Left renal pelvis (tissue), 4 donors: ENCODE measurements at regions not wholly inside any gene's neighbourhood (a gene's known extent, or its start where the extent isn't known, plus 50 kb on each side); places are given as distances from the start of the nearest gene placed in this dataset.
"Not testable (repeated sequence)": the region's sequence is repeated elsewhere in the genome, so short reads cannot be mapped to it uniquely, and the experiment has no call there.

Experiments
- DNase-seq, 4 donors: peaks; one replicate each; pipeline ENCODE4 v3.0.0-alpha.2; 2013; ENCODE audit warnings: low read depth in 4 of 4, low spot score in 3 of 4

- DNase-seq, result no peak
These were observed 121.8 kb downstream of the TENT5A start for GRCh38 chr6:81630719-81631118.

- DNase-seq, result no peak
These were observed 127.3 kb downstream of the TENT5A start for GRCh38 chr6:81625216-81625615.

GRCh38 chr6:81624453-81624852 lies 128.0 kb downstream of the TENT5A start:
- DNase-seq, result no peak

GRCh38 chr6:81623106-81623759 lies 129.2 kb downstream of the TENT5A start:
- no peak for DNase-seq

GRCh38 chr6:81621816-81622395 lies 130.6 kb downstream of the TENT5A start:
- DNase-seq, result no peak

- DNase-seq, result no peak
These were observed 138.2 kb downstream of the TENT5A start for GRCh38 chr6:81614292-81614691.

- DNase-seq, result no peak
These were observed 138.9 kb downstream of the TENT5A start for GRCh38 chr6:81613606-81614005.

GRCh38 chr6:81612136-81612535 lies 140.3 kb downstream of the TENT5A start:
- DNase-seq, result no peak

GRCh38 chr6:81609736-81610135 lies 142.7 kb downstream of the TENT5A start:
- no peak for DNase-seq

- DNase-seq, result no peak
These were observed 143.7 kb downstream of the TENT5A start for GRCh38 chr6:81608776-81609175.

GRCh38 chr6:81606965-81607381 lies 145.5 kb downstream of the TENT5A start:
- no peak for DNase-seq

GRCh38 chr6:81605526-81605925 lies 147.0 kb downstream of the TENT5A start:
- no peak for DNase-seq

- no peak for DNase-seq
These were observed 150.6 kb downstream of the TENT5A start for GRCh38 chr6:81601918-81602317.

- DNase-seq, result not testable (repeated sequence)
These were observed 152.0 kb downstream of the TENT5A start for GRCh38 chr6:81600488-81600887.

GRCh38 chr6:81594501-81594900 lies 158.0 kb downstream of the TENT5A start:
- no peak for DNase-seq

- DNase-seq, result no peak
These were observed 162.2 kb downstream of the TENT5A start for GRCh38 chr6:81590314-81590691.

- no peak for DNase-seq
These were observed 162.8 kb downstream of the TENT5A start for GRCh38 chr6:81589465-81590313.

- DNase-seq, result not testable (repeated sequence)
These were observed 166.8 kb downstream of the TENT5A start for GRCh38 chr6:81585686-81586085.

GRCh38 chr6:81584156-81584555 lies 168.3 kb downstream of the TENT5A start:
- DNase-seq, result not testable (repeated sequence)

- DNase-seq, result no peak
These were observed 177.0 kb downstream of the TENT5A start for GRCh38 chr6:81575442-81575841.

- DNase-seq, result no peak
These were observed 180.5 kb downstream of the TENT5A start for GRCh38 chr6:81572020-81572419.

- DNase-seq, result no peak
These were observed 181.8 kb downstream of the TENT5A start for GRCh38 chr6:81570681-81571080.
